Epithelial cell of proximal tubule (primary cell): ENCODE measurements at regions not wholly inside any gene's neighbourhood (a gene's known extent, or its start where the extent isn't known, plus 50 kb on each side); places are given as distances from the start of the nearest gene placed in this dataset.

Experiments used
- DNase-seq: peaks from one replicate; pipeline ENCODE4 v3.0.0-alpha.2; 2011; ENCODE audit warnings: low read depth
- H3K4me3 ChIP-seq: 2 replicates; pipeline ENCODE4 v1.5.1; 2011; ENCODE audit warnings: low read depth, mild to moderate bottlenecking, low read length
- TF ChIP-seq, protein P1 (sequence below): conservative IDR thresholded peaks from 2 replicates; pipeline ENCODE4 v1.5.1; 2012; ENCODE audit warnings: low read depth, mild to moderate bottlenecking, low read length

GRCh38 chr16:85520853-85521521, 92.1 kb upstream of the GSE1 start:
- TF ChIP-seq, protein P1, sequence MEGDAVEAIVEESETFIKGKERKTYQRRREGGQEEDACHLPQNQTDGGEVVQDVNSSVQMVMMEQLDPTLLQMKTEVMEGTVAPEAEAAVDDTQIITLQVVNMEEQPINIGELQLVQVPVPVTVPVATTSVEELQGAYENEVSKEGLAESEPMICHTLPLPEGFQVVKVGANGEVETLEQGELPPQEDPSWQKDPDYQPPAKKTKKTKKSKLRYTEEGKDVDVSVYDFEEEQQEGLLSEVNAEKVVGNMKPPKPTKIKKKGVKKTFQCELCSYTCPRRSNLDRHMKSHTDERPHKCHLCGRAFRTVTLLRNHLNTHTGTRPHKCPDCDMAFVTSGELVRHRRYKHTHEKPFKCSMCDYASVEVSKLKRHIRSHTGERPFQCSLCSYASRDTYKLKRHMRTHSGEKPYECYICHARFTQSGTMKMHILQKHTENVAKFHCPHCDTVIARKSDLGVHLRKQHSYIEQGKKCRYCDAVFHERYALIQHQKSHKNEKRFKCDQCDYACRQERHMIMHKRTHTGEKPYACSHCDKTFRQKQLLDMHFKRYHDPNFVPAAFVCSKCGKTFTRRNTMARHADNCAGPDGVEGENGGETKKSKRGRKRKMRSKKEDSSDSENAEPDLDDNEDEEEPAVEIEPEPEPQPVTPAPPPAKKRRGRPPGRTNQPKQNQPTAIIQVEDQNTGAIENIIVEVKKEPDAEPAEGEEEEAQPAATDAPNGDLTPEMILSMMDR = no peak
- no peak overlapping the region for H3K4me3 ChIP-seq
- no peak for DNase-seq

GRCh38 chr16:85521552-85522307, 91.4 kb upstream of the GSE1 start:
- H3K4me3 ChIP-seq = no peak overlapping the region
- DNase-seq = no peak
- TF ChIP-seq, protein P1 = no peak

DNA sequence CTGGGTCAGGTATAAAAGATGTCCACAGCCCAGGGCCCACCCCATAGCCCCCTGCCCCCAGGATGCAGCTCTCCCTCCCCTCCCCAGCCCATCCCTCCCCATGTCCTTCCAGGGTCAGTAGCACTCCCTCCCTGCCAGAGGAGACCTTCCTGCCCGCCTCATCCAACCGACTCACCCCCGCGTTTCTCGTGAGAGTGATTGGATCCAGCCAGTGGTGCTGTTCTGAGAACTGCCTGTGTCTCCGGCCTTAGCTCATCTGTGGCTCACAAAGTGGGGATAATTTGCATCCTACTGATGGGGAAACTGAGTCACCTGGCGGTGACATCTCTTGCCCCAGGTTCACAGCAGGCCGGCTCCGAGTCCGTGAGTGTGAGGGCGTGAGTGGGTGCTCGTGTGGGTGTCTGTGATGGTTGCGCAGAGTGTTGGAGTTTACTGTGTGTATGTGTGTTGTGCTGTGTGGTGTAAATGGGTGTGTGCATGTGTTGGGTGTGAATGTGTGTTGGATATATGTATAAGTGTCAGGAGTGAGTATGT, 90.7 kb upstream of the GSE1 start:
- TF ChIP-seq, protein P1 = no peak
- H3K4me3 ChIP-seq = no peak overlapping the region
- no peak for DNase-seq

GRCh38 chr16:85522842-85523601, 90.1 kb upstream of the GSE1 start:
- H3K4me3 ChIP-seq = no peak overlapping the region
- TF ChIP-seq, protein P1 = no peak
- no peak for DNase-seq

- no peak overlapping the region for H3K4me3 ChIP-seq
- TF ChIP-seq, protein P1 = no peak
- no peak for DNase-seq
Observed at GRCh38 chr16:85523602-85524364, 89.3 kb upstream of the GSE1 start.

- no peak for DNase-seq
- H3K4me3 ChIP-seq = no peak overlapping the region
- TF ChIP-seq, protein P1 = no peak
Observed at GRCh38 chr16:85524365-85524629, 88.8 kb upstream of the GSE1 start.
